ENCODE measurements at regions not wholly inside any gene's neighbourhood (a gene's known extent, or its start where the extent isn't known, plus 50 kb on each side); places are given as distances from the start of the nearest gene placed in this dataset.
A peak's percentile ranks its signal among the peaks of the same experiment; 100 is the strongest.
"Not testable (repeated sequence)": the region's sequence is repeated elsewhere in the genome, so short reads cannot be mapped to it uniquely, and the experiment has no call there.

GRCh38 chr2:230593765-230594164, 118.9 kb upstream of the CAB39 start:
- DNase-seq (ENCODE audit: low spot score), result no peak

GRCh38 chr2:230594286-230594840, 118.3 kb upstream of the CAB39 start:
- no peak for DNase-seq (ENCODE audit: low spot score)

GRCh38 chr2:230599853-230600252, 112.8 kb upstream of the CAB39 start:
- no peak for DNase-seq (ENCODE audit: low spot score)

- no peak for DNase-seq (ENCODE audit: low spot score)
Measured at GRCh38 chr2:230600285-230600684, 112.4 kb upstream of the CAB39 start.

GRCh38 chr2:230600881-230601280, 111.8 kb upstream of the CAB39 start:
- DNase-seq (ENCODE audit: low spot score), result no peak

- DNase-seq (ENCODE audit: low spot score), result no peak
Measured at GRCh38 chr2:230601510-230601909, 111.1 kb upstream of the CAB39 start.

GRCh38 chr2:230602562-230603230, 109.9 kb upstream of the CAB39 start:
- DNase-seq (ENCODE audit: low spot score), result peak; percentile 9

- DNase-seq (ENCODE audit: low spot score), result not testable (repeated sequence)
Measured at GRCh38 chr2:230603317-230603716, 109.3 kb upstream of the CAB39 start.

GRCh38 chr2:230604158-230604557, 108.5 kb upstream of the CAB39 start:
- DNase-seq (ENCODE audit: low spot score), result not testable (repeated sequence)

GRCh38 chr2:230614040-230614439, 98.6 kb upstream of the CAB39 start:
- DNase-seq (ENCODE audit: low spot score), result no peak

GRCh38 chr2:230614913-230615332, 97.7 kb upstream of the CAB39 start:
- no peak for DNase-seq (ENCODE audit: low spot score)

GRCh38 chr2:230617256-230617706, 95.4 kb upstream of the CAB39 start:
- DNase-seq (ENCODE audit: low spot score), result peak; percentile 51

- DNase-seq (ENCODE audit: low spot score), result peak; percentile 13
Measured at GRCh38 chr2:230619491-230619890, 93.2 kb upstream of the CAB39 start.

- not testable (repeated sequence) for DNase-seq (ENCODE audit: low spot score)
Measured at GRCh38 chr2:230625220-230625619, 87.4 kb upstream of the CAB39 start.

GRCh38 chr2:230627091-230627490, 85.6 kb upstream of the CAB39 start:
- not testable (repeated sequence) for DNase-seq (ENCODE audit: low spot score)

- no peak for DNase-seq (ENCODE audit: low spot score)
Measured at GRCh38 chr2:230627806-230628724, 84.6 kb upstream of the CAB39 start.

- DNase-seq (ENCODE audit: low spot score), result no peak
Measured at GRCh38 chr2:230631470-230631869, 81.2 kb upstream of the CAB39 start.

- no peak for DNase-seq (ENCODE audit: low spot score)
Measured at GRCh38 chr2:230634146-230634545, 78.5 kb upstream of the CAB39 start.

GRCh38 chr2:230634721-230635313, 77.8 kb upstream of the CAB39 start:
- DNase-seq (ENCODE audit: low spot score), result not testable (repeated sequence)

- no peak for DNase-seq (ENCODE audit: low spot score)
Measured at GRCh38 chr2:230636684-230637271, 75.9 kb upstream of the CAB39 start.

GRCh38 chr2:230637486-230637885, 75.2 kb upstream of the CAB39 start:
- DNase-seq (ENCODE audit: low spot score), result not testable (repeated sequence)

Data from HT-29 (cell line).